Naive thymus-derived CD8-positive, alpha-beta T cell (primary cell): ENCODE measurements at regions not wholly inside any gene's neighbourhood (a gene's known extent, or its start where the extent isn't known, plus 50 kb on each side); places are given as distances from the start of the nearest gene placed in this dataset.

Experiments
- ATAC-seq, 2 donors: fragments of 150-1000 bp; cut with Tn5 transposase in 1 of 2; sonication (Bioruptor Pico), chemical (Tn5 transposase) in 1 of 2; 1 replicate in 1 of 2; 2 replicates in 1 of 2; pipeline ENCODE4 v1.10.0; 2021; ENCODE audit warnings: mild to moderate bottlenecking in 2 of 2, moderate library complexity in 2 of 2
- POLR2A ChIA-PET: fragments of 350-600 bp; sonication (Branson Sonifier 250); formaldehyde crosslinking; loops from one replicate; lab custom pipeline; 2021; ENCODE audit warnings: antibody characterized with exemption; lab: Charles Lee
- DNase-seq, 10 donors: peaks; one replicate each; pipeline versions ENCODE4 v3.0.0 to v3.0.0-alpha.2; 2020 to 2022
- H3K27ac Mint-ChIP-seq, 10 donors: one replicate each; pipeline ENCODE4 v1.8.0; 2020 to 2022; ENCODE audit warnings: mild to moderate bottlenecking in 10 of 10, mixed read lengths in 10 of 10, moderate library complexity in 4 of 10, inconsistent platforms in 1 of 10
- H3K27me3 Mint-ChIP-seq, 5 donors: one replicate each; pipeline ENCODE4 v1.8.0; 2021 to 2022; ENCODE audit warnings: mixed read lengths in 5 of 5
- H3K36me3 Mint-ChIP-seq, 3 donors: one replicate each; pipeline ENCODE4 v1.8.0; 2020 to 2022; ENCODE audit warnings: mixed read lengths in 3 of 3, mild to moderate bottlenecking in 2 of 3, inconsistent platforms in 1 of 3
- H3K4me1 Mint-ChIP-seq, 4 donors: one replicate each; pipeline ENCODE4 v1.8.0; 2021 to 2022; ENCODE audit warnings: mixed read lengths in 4 of 4
- H3K4me3 Mint-ChIP-seq, 10 donors: one replicate each; pipeline ENCODE4 v1.8.0; 2020 to 2022; ENCODE audit warnings: mild to moderate bottlenecking in 10 of 10, mixed read lengths in 10 of 10, moderate library complexity in 6 of 10, inconsistent platforms in 1 of 10
- H3K9me3 Mint-ChIP-seq, 9 donors: one replicate each; pipeline ENCODE4 v1.8.0; 2020 to 2022; ENCODE audit warnings: mixed read lengths in 9 of 9, mild to moderate bottlenecking in 3 of 9, inconsistent platforms in 1 of 9, moderate library complexity in 1 of 9

- peaks cover 0 to 12% (median 0%) of the 10 kb centered on the region in 9 donors for H3K9me3 Mint-ChIP-seq
- H3K27ac Mint-ChIP-seq = no peak overlapping the region
- no peaks in the 10 kb centered on the region for H3K4me1 Mint-ChIP-seq
- POLR2A ChIA-PET = no interaction called here
- no peaks in the 10 kb centered on the region for H3K36me3 Mint-ChIP-seq
- ATAC-seq = no peak
- H3K4me3 Mint-ChIP-seq = no peak overlapping the region
- no peak for DNase-seq
- peaks cover 0 to 4% (median 0%) of the 10 kb centered on the region in 5 donors for H3K27me3 Mint-ChIP-seq
Observed at GRCh38 chr4:124179506-124180186, 532.9 kb downstream of the ANKRD50 start.

GRCh38 chr4:124181039-124181438 is 531.5 kb downstream of the ANKRD50 start:
- no peaks in the 10 kb centered on the region for H3K4me1 Mint-ChIP-seq
- POLR2A ChIA-PET = no interaction called here
- DNase-seq = no peak
- H3K4me3 Mint-ChIP-seq = no peak overlapping the region
- ATAC-seq = no peak
- H3K9me3 Mint-ChIP-seq = peaks cover 0 to 12% (median 0%) of the 10 kb centered on the region in 9 donors
- no peaks in the 10 kb centered on the region for H3K36me3 Mint-ChIP-seq
- H3K27me3 Mint-ChIP-seq = peaks cover 0 to 4% (median 0%) of the 10 kb centered on the region in 5 donors
- H3K27ac Mint-ChIP-seq = no peak overlapping the region

GRCh38 chr4:124183231-124183630 is 529.3 kb downstream of the ANKRD50 start:
- no peak overlapping the region for H3K27ac Mint-ChIP-seq
- H3K36me3 Mint-ChIP-seq = no peaks in the 10 kb centered on the region
- ATAC-seq (no peak), DNase-seq (no peak)
- peaks cover 0 to 4% (median 0%) of the 10 kb centered on the region in 5 donors for H3K27me3 Mint-ChIP-seq
- H3K4me1 Mint-ChIP-seq = no peaks in the 10 kb centered on the region
- H3K4me3 Mint-ChIP-seq = no peak overlapping the region
- H3K9me3 Mint-ChIP-seq = peaks cover 0 to 12% (median 0%) of the 10 kb centered on the region in 9 donors
- POLR2A ChIA-PET = no interaction called here

GRCh38 chr4:124183926-124184325 is 528.6 kb downstream of the ANKRD50 start:
- H3K9me3 Mint-ChIP-seq = peaks cover 0 to 12% (median 0%) of the 10 kb centered on the region in 9 donors
- ATAC-seq = no peak
- POLR2A ChIA-PET = no interaction called here
- no peak for DNase-seq
- H3K36me3 Mint-ChIP-seq = no peaks in the 10 kb centered on the region
- H3K4me3 Mint-ChIP-seq = no peak overlapping the region
- no peak overlapping the region for H3K27ac Mint-ChIP-seq
- H3K4me1 Mint-ChIP-seq = no peaks in the 10 kb centered on the region
- H3K27me3 Mint-ChIP-seq = peaks cover 0 to 4% (median 0%) of the 10 kb centered on the region in 5 donors

- Mint-ChIP-seq H3K4me3 (no peak overlapping the region), H3K4me1 (no peaks in the 10 kb centered on the region), H3K36me3 (no peaks in the 10 kb centered on the region), H3K27ac (no peak overlapping the region), H3K9me3 (peaks cover 0 to 12% (median 0%) of the 10 kb centered on the region in 9 donors), H3K27me3 (peaks cover 0 to 1% (median 0%) of the 10 kb centered on the region in 5 donors)
- no peak for DNase-seq
- POLR2A ChIA-PET = no interaction called here
- no peak for ATAC-seq
Observed at GRCh38 chr4:124184792-124185191, 527.7 kb downstream of the ANKRD50 start.

GRCh38 chr4:124188595-124188994 is 523.9 kb downstream of the ANKRD50 start:
- POLR2A ChIA-PET = no interaction called here

GRCh38 chr4:124189545-124189944 is 523.0 kb downstream of the ANKRD50 start:
- no peak for ATAC-seq
- Mint-ChIP-seq H3K27ac (no peak overlapping the region), H3K36me3 (peaks cover 0 to 10% (median 0%) of the 10 kb centered on the region in 3 donors), H3K4me1 (peaks cover 0 to 1% (median 0%) of the 10 kb centered on the region in 4 donors), H3K4me3 (no peak overlapping the region), H3K27me3 (no peaks in the 10 kb centered on the region), H3K9me3 (peaks cover 0 to 23% (median 15%) of the 10 kb centered on the region in 9 donors)
- DNase-seq = no peak
- POLR2A ChIA-PET = no interaction called here

More at GRCh38 chr4:124188595-124188994, 523.9 kb downstream of the ANKRD50 start:
- no peak for DNase-seq
- H3K27me3 Mint-ChIP-seq = no peaks in the 10 kb centered on the region
- peaks cover 0 to 1% (median 0%) of the 10 kb centered on the region in 4 donors for H3K4me1 Mint-ChIP-seq
- no peak for ATAC-seq
- H3K36me3 Mint-ChIP-seq = peaks cover 0 to 10% (median 0%) of the 10 kb centered on the region in 3 donors
- no peak overlapping the region for H3K4me3 Mint-ChIP-seq
- peaks cover 0 to 18% (median 12%) of the 10 kb centered on the region in 9 donors for H3K9me3 Mint-ChIP-seq
- no peak overlapping the region for H3K27ac Mint-ChIP-seq

- DNase-seq (no peak), ATAC-seq (no peak)
- Mint-ChIP-seq H3K27me3 (no peaks in the 10 kb centered on the region), H3K27ac (no peak overlapping the region), H3K36me3 (peaks cover 0 to 10% (median 0%) of the 10 kb centered on the region in 3 donors), H3K4me3 (no peak overlapping the region), H3K9me3 (peaks cover 4 to 28% (median 19%) of the 10 kb centered on the region in 9 donors), H3K4me1 (peaks cover 0 to 1% (median 0%) of the 10 kb centered on the region in 4 donors)
- POLR2A ChIA-PET = no interaction called here
Observed at GRCh38 chr4:124191329-124191728, 521.2 kb downstream of the ANKRD50 start.

- Mint-ChIP-seq H3K4me1 (peaks cover 0 to 1% (median 0%) of the 10 kb centered on the region in 4 donors), H3K27me3 (no peaks in the 10 kb centered on the region), H3K9me3 (peaks cover 4 to 28% (median 19%) of the 10 kb centered on the region in 9 donors), H3K4me3 (no peak overlapping the region), H3K36me3 (peaks cover 0 to 10% (median 0%) of the 10 kb centered on the region in 3 donors), H3K27ac (no peak overlapping the region)
- DNase-seq = no peak
- POLR2A ChIA-PET = no interaction called here
- ATAC-seq = no peak
Observed at GRCh38 chr4:124192544-124192943, 520.0 kb downstream of the ANKRD50 start.

- H3K4me3 Mint-ChIP-seq = no peak overlapping the region
- ATAC-seq (no peak), DNase-seq (no peak)
- POLR2A ChIA-PET = no interaction called here
- H3K36me3 Mint-ChIP-seq = no peaks in the 10 kb centered on the region
- H3K27me3 Mint-ChIP-seq = no peaks in the 10 kb centered on the region
- H3K9me3 Mint-ChIP-seq = peaks cover 0 to 18% (median 4%) of the 10 kb centered on the region in 9 donors
- no peaks in the 10 kb centered on the region for H3K4me1 Mint-ChIP-seq
- H3K27ac Mint-ChIP-seq = no peak overlapping the region
Observed at GRCh38 chr4:124199185-124199584, 513.3 kb downstream of the ANKRD50 start.

GRCh38 chr4:124199755-124200154 is 512.8 kb downstream of the ANKRD50 start:
- ATAC-seq (no peak), DNase-seq (no peak)
- H3K4me3 Mint-ChIP-seq = no peak overlapping the region
- H3K9me3 Mint-ChIP-seq = peaks cover 0 to 18% (median 4%) of the 10 kb centered on the region in 9 donors
- no peak overlapping the region for H3K27ac Mint-ChIP-seq
- peaks cover 0 to 2% (median 0%) of the 10 kb centered on the region in 5 donors for H3K27me3 Mint-ChIP-seq
- no peaks in the 10 kb centered on the region for H3K36me3 Mint-ChIP-seq
- no peaks in the 10 kb centered on the region for H3K4me1 Mint-ChIP-seq
- POLR2A ChIA-PET = no interaction called here

GRCh38 chr4:124201636-124202035 is 510.9 kb downstream of the ANKRD50 start:
- Mint-ChIP-seq H3K27ac (no peak overlapping the region), H3K9me3 (peaks cover 0 to 2% (median 0%) of the 10 kb centered on the region in 9 donors), H3K36me3 (no peaks in the 10 kb centered on the region), H3K4me3 (no peak overlapping the region), H3K4me1 (no peaks in the 10 kb centered on the region), H3K27me3 (peaks cover 0 to 2% (median 0%) of the 10 kb centered on the region in 5 donors)
- POLR2A ChIA-PET = no interaction called here
- DNase-seq (no peak), ATAC-seq (no peak)

- Mint-ChIP-seq H3K9me3 (peaks cover 0 to 2% (median 0%) of the 10 kb centered on the region in 9 donors), H3K4me3 (no peak overlapping the region), H3K27ac (no peak overlapping the region), H3K4me1 (no peaks in the 10 kb centered on the region), H3K27me3 (peaks cover 0 to 2% (median 0%) of the 10 kb centered on the region in 5 donors), H3K36me3 (no peaks in the 10 kb centered on the region)
- POLR2A ChIA-PET = no interaction called here
- ATAC-seq (no peak), DNase-seq (no peak)
Observed at GRCh38 chr4:124202099-124202498, 510.4 kb downstream of the ANKRD50 start.
